ENCODE measurements at regions not wholly inside any gene's neighbourhood (a gene's known extent, or its start where the extent isn't known, plus 50 kb on each side); places are given as distances from the start of the nearest gene placed in this dataset.

DNA sequence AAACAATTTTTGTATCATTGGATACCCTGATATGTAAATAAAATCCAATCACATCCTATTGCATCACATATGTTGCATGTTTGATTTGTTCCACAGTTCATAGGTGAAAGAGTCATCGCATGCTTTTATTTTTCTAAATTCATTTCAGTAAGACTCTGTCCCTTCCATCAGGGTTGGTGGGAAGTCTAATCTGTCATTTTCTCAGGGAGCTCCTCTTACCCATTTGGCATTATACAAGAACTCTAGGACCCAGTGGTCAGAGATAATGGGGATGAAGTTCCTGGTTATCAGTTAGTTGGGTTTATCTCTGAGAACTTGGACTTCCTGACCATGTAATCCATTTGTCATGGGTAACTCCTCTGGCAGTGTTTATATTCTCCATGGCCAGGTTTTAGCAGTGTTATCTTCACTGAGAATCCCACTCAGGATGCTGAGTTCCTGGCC lies 227.1 kb upstream of the JADE1 start:
- no peaks in the 10 kb centered on the region for H3K27me3 Mint-ChIP-seq (ENCODE audit: low read depth)
- DNase-seq (no peak), ATAC-seq (replicated peaks in 1 of 2) (no peak)
- H3K4me1 Mint-ChIP-seq (ENCODE audit: low read depth), result no peaks in the 10 kb centered on the region
- H3K4me3 Mint-ChIP-seq, result no peak overlapping the region
- peak overlapping the region; percentile 42 for H3K27ac Mint-ChIP-seq
- H3K9me3 Mint-ChIP-seq, result no peaks in the 10 kb centered on the region
- H3K36me3 Mint-ChIP-seq (ENCODE audit: insufficient read depth in 2 of 2), result no peaks in the 10 kb centered on the region

DNA sequence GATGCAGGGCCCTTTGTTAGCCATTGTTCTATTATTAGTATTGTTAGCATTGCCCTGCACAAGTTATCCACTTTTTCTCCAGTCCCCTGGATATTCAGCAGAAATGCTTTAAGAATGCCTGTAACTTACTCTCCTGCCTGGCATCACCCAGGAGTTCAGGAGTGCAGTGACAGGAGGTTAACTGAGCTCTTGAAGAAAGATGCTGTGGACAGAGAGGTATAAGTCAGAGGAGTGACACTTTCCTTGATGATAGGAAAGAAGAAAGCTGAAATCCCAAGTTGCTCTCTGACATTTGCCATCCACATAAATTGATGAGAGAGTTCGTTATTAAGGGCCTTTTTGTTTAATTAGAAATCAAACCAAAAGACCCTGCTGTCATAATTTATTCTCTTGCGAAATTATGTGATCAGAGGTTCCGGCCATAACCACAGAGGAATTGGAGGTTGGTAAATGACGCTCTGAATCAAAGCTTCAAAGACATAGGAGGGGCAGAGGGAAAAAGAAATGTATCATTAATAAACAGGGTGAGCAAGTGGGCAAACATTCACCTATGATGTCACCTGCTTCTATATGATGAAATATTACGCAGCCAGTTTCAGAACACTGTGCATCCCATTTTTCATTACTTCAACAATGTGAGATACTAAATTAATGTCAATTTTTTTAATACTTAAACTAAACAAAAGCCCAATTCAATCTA lies 230.2 kb upstream of the JADE1 start:
- Mint-ChIP-seq H3K27ac (no peak overlapping the region), H3K4me3 (no peak overlapping the region), H3K36me3 (ENCODE audit: insufficient read depth in 2 of 2) (no peaks in the 10 kb centered on the region), H3K27me3 (ENCODE audit: low read depth) (no peaks in the 10 kb centered on the region), H3K4me1 (ENCODE audit: low read depth) (no peaks in the 10 kb centered on the region), H3K9me3 (no peaks in the 10 kb centered on the region)
- ATAC-seq (replicated peaks in 1 of 2) (no peak), DNase-seq (no peak)

DNA sequence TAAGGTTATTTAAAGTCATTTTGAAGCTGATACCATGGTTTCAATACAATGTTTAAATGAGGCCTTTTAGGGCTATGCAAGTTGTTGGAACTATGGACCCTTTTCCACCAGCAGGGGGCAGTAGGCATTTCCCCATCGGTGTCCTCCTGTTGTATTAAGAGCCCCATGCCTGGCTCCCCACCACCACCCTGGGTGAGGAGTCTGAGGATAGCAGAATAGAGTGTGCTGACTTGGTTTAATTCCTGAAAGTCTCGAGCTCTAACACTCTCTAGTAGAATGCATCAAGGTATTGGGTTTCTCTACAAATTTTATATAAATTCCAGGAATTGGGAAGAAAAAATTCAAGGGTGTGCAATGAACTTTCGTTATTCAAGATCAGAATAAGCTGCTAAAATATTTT lies 234.8 kb upstream of the JADE1 start:
- Mint-ChIP-seq H3K9me3 (no peaks in the 10 kb centered on the region), H3K27ac (no peak overlapping the region), H3K36me3 (ENCODE audit: insufficient read depth in 2 of 2) (no peaks in the 10 kb centered on the region), H3K4me1 (ENCODE audit: low read depth) (no peaks in the 10 kb centered on the region), H3K27me3 (ENCODE audit: low read depth) (no peaks in the 10 kb centered on the region), H3K4me3 (no peak overlapping the region)
- peak; percentile 74 to 77 for ATAC-seq (replicated peaks in 1 of 2)
- peak; percentile 73 to 79 for DNase-seq

DNA sequence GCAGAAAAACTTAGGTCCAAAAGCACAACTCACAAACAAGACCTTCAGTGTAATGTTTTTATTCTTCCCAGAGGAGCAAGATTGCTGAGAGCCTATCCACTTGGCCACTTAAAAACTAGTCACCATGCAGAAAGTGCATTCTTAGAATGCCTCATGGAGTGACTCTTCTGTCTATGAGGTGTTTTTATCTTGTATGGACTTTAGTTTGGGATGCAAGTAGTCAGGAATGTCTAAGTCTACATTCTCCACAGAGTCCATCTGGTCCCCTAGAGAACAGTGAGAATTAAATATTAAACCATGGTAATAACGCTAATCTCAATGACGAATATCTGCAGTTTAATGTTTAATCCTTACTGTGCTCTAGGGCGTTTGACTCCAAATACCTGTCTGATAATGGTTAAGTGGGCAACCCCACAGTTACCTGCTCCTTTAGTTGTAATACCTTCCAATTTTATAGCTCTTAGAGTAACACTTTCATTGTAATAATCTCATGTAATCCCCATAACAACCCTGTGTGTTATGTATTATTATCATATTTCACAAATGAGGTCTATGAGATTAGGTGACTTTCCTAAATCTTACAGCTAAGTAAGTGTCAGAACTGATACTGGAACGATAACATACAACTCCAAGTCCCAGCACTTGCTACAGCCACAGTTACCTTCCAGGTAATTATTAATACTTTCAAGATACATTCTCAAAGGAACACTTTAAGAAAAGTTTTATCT lies 235.6 kb upstream of the JADE1 start:
- ATAC-seq (replicated peaks in 1 of 2) (no peak), DNase-seq (no peak)
- Mint-ChIP-seq H3K4me1 (ENCODE audit: low read depth) (no peaks in the 10 kb centered on the region), H3K36me3 (ENCODE audit: insufficient read depth in 2 of 2) (no peaks in the 10 kb centered on the region), H3K9me3 (no peaks in the 10 kb centered on the region), H3K4me3 (no peak overlapping the region), H3K27me3 (ENCODE audit: low read depth) (no peaks in the 10 kb centered on the region), H3K27ac (no peak overlapping the region)

- no peaks in the 10 kb centered on the region for H3K27me3 Mint-ChIP-seq (ENCODE audit: low read depth)
- no peak overlapping the region for H3K27ac Mint-ChIP-seq
- no peak overlapping the region for H3K4me3 Mint-ChIP-seq
- no peaks in the 10 kb centered on the region for H3K9me3 Mint-ChIP-seq
- ATAC-seq (replicated peaks in 1 of 2) (no peak), DNase-seq (no peak)
- H3K36me3 Mint-ChIP-seq (ENCODE audit: insufficient read depth in 2 of 2), result no peaks in the 10 kb centered on the region
- H3K4me1 Mint-ChIP-seq (ENCODE audit: low read depth), result no peaks in the 10 kb centered on the region
Observed at GRCh38 chr4:128572778-128573241, 236.7 kb upstream of the JADE1 start.

DNA sequence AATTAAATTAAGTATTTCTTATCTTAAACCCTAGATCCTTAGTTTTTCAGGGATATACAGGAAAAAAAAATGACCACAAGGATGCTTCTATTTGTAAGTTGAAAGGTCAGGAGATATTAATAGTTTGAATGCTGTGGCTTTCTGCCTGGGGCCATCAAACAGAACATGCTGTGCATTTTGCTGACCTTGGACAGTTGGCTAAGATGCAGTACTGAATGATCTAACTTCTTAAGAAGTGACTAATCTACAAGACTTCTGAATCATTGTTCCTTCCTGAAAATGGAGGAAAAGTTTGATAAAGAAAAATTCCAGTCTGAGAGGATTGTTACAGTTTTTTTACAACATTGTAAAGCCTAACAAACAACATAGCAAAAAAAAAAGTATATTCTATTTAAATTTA lies 237.8 kb upstream of the JADE1 start:
- ATAC-seq (replicated peaks in 1 of 2) (peak in 1 of 2 donors; percentile 29), DNase-seq (no peak)
- Mint-ChIP-seq H3K27ac (no peak overlapping the region), H3K4me1 (ENCODE audit: low read depth) (no peaks in the 10 kb centered on the region), H3K27me3 (ENCODE audit: low read depth) (no peaks in the 10 kb centered on the region), H3K9me3 (no peaks in the 10 kb centered on the region), H3K36me3 (ENCODE audit: insufficient read depth in 2 of 2) (no peaks in the 10 kb centered on the region), H3K4me3 (no peak overlapping the region)

DNA sequence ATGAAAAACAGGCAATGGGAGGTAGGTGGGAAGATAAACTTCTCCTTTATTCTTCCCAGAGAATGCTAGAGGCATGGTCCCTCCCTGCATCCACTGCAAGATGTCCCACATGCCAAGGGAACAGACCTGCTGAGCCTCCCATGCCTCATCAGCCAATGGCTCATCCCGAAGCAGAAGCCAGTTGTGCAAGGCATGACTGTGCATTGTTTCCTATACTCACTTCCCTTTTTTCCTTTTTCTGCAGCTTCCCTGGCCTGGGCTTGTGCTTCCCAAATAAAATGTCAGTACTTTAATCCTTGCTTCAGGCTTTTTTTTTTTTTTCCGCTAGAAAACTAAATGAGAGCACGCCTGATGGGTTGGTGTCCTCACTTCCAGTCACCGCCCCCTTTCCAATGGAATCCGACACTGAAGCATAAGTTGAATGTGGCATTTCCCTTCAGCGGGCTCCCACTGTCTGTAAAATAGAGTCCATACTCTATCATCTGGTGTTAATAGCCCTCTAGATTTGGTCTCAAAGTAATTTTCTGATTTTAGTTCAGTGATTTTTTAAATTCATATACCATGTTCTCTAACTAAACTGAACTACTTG lies 239.0 kb upstream of the JADE1 start:
- DNase-seq, result no peak
- no peaks in the 10 kb centered on the region for H3K4me1 Mint-ChIP-seq (ENCODE audit: low read depth)
- no peaks in the 10 kb centered on the region for H3K36me3 Mint-ChIP-seq (ENCODE audit: insufficient read depth in 2 of 2)
- no peaks in the 10 kb centered on the region for H3K27me3 Mint-ChIP-seq (ENCODE audit: low read depth)
- ATAC-seq (replicated peaks in 1 of 2), result no peak
- H3K9me3 Mint-ChIP-seq, result no peaks in the 10 kb centered on the region
- H3K27ac Mint-ChIP-seq, result no peak overlapping the region
- no peak overlapping the region for H3K4me3 Mint-ChIP-seq

DNA sequence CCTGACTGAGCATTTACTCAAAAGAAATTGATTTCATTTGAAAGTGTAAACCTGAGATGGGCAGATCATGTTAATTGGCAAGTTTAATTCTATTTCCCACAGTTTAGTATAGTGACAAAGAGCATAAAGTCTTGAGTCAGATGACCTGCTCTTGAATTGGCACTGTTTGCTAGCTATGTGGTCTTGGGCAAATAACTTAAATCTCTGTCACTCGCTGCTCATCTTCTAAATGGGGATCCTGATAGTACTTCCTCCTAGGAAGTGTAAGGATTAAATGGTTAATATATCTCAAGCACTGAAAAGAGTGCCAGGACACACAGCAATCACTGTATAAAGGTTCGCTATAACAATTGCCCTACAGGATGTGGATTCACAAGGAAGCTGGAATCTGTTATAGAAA lies 242.8 kb upstream of the JADE1 start:
- Mint-ChIP-seq H3K27me3 (ENCODE audit: low read depth) (peaks cover 9% of the 10 kb centered on the region), H3K36me3 (ENCODE audit: insufficient read depth in 2 of 2) (no peaks in the 10 kb centered on the region)

GRCh38 chr4:128565565-128566186 lies 243.8 kb upstream of the JADE1 start:
- Mint-ChIP-seq H3K4me1 (ENCODE audit: low read depth) (no peaks in the 10 kb centered on the region), H3K27ac (no peak overlapping the region), H3K27me3 (ENCODE audit: low read depth) (peaks cover 9% of the 10 kb centered on the region), H3K9me3 (no peaks in the 10 kb centered on the region), H3K4me3 (no peak overlapping the region), H3K36me3 (ENCODE audit: insufficient read depth in 2 of 2) (no peaks in the 10 kb centered on the region)
- DNase-seq (peak; percentile 11 to 36), ATAC-seq (replicated peaks in 1 of 2) (peak; percentile 36 to 56)

More for the DNA sequence above, 242.8 kb upstream of the JADE1 start:
- DNase-seq (no peak), ATAC-seq (replicated peaks in 1 of 2) (no peak)
- no peaks in the 10 kb centered on the region for H3K4me1 Mint-ChIP-seq (ENCODE audit: low read depth)
- no peaks in the 10 kb centered on the region for H3K9me3 Mint-ChIP-seq
- H3K27ac Mint-ChIP-seq, result no peak overlapping the region
- no peak overlapping the region for H3K4me3 Mint-ChIP-seq

DNA sequence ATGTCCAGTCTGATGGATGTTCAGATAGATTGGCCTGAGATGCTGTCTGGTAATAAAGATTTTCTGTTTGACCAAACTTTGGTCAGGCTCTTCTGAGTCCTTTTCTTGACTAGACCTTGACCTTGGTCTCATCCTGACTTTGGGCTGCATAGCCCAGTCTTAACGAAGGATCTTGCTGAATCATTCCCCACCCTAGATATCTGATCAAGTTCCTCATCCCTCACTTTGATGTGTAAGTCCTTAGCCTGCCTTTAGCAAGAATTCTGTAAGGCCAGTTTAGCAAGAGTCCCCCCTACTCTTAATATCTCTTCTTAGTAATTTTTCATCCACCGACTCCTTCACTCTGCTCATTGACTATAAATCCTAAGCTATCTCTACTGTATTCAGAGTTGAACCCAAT lies 244.4 kb upstream of the JADE1 start:
- H3K27ac Mint-ChIP-seq, result no peak overlapping the region
- H3K27me3 Mint-ChIP-seq (ENCODE audit: low read depth), result peaks cover 9% of the 10 kb centered on the region
- H3K36me3 Mint-ChIP-seq (ENCODE audit: insufficient read depth in 2 of 2), result no peaks in the 10 kb centered on the region
- no peak for DNase-seq
- H3K4me1 Mint-ChIP-seq (ENCODE audit: low read depth), result no peaks in the 10 kb centered on the region
- no peak overlapping the region for H3K4me3 Mint-ChIP-seq
- H3K9me3 Mint-ChIP-seq, result no peaks in the 10 kb centered on the region
- no peak for ATAC-seq (replicated peaks in 1 of 2)

DNA sequence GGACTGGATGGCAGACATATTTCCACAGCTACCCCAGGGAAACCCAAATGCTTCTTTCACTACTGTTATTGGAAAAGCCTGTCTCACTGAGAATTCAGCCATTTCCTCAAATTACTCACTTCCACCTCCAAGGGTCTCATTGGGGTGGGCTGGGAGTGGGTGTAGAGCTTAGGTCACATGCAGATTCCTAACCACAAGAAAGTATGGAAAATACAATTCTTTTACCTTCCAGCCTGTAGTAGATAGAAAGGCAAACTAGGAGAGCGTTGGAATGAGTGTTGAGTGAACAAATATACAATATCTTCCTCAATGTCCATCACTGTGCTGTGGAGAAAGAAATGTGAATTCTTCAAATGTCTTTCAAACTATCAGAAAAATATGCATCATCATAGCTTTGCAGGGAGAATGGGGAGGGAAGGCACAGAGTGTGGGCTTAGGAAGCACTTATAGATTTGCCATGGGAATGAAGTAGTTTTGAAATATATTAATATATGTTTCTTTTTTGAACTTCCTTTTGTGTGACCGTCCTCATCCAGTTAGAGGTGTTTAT lies 245.3 kb upstream of the JADE1 start:
- no peaks in the 10 kb centered on the region for H3K9me3 Mint-ChIP-seq
- peaks cover 9% of the 10 kb centered on the region for H3K27me3 Mint-ChIP-seq (ENCODE audit: low read depth)
- no peak overlapping the region for H3K4me3 Mint-ChIP-seq
- H3K27ac Mint-ChIP-seq, result no peak overlapping the region
- ATAC-seq (replicated peaks in 1 of 2), result no peak
- no peaks in the 10 kb centered on the region for H3K36me3 Mint-ChIP-seq (ENCODE audit: insufficient read depth in 2 of 2)
- H3K4me1 Mint-ChIP-seq (ENCODE audit: low read depth), result no peaks in the 10 kb centered on the region
- no peak for DNase-seq

GRCh38 chr4:128560754-128561495 lies 248.6 kb upstream of the JADE1 start:
- ATAC-seq (replicated peaks in 1 of 2), result no peak
- H3K9me3 Mint-ChIP-seq, result no peaks in the 10 kb centered on the region

More at GRCh38 chr4:128560754-128561495, 248.6 kb upstream of the JADE1 start:
- no peak for DNase-seq
- no peaks in the 10 kb centered on the region for H3K4me1 Mint-ChIP-seq (ENCODE audit: low read depth)
- no peaks in the 10 kb centered on the region for H3K36me3 Mint-ChIP-seq (ENCODE audit: insufficient read depth in 2 of 2)
- no peak overlapping the region for H3K27ac Mint-ChIP-seq
- H3K27me3 Mint-ChIP-seq (ENCODE audit: low read depth), result peaks cover 9% of the 10 kb centered on the region
- no peak overlapping the region for H3K4me3 Mint-ChIP-seq
